ENCODE measurements at regions not wholly inside any gene's neighbourhood (a gene's known extent, or its start where the extent isn't known, plus 50 kb on each side); places are given as distances from the start of the nearest gene placed in this dataset.

GRCh38 chr18:30623401-30624065, 419.0 kb downstream of the DSC3 start:
- no peak for TF ChIP-seq CTCF (IDR thresholded peaks at IDR 0.05)

GRCh38 chr18:30622635-30623034, 419.9 kb downstream of the DSC3 start:
- DNase-seq: no peak
- Histone ChIP-seq H3K36me3 (ENCODE audit: low read depth) (no peaks in the 10 kb centered on the region), H3K9me3 (no peaks in the 10 kb centered on the region), H3K4me3 (no peak overlapping the region), H3K4me1 (ENCODE audit: low read depth) (no peaks in the 10 kb centered on the region)
- intact Hi-C loops (cut with DNase I, micrococcal nuclease): no loop called here
- no peak for ATAC-seq
- no peak for TF ChIP-seq CTCF (IDR thresholded peaks at IDR 0.05)

More at GRCh38 chr18:30623401-30624065, 419.0 kb downstream of the DSC3 start:
- intact Hi-C loops (cut with DNase I, micrococcal nuclease): no loop called here
- ATAC-seq (no peak), DNase-seq (no peak)
- Histone ChIP-seq H3K36me3 (ENCODE audit: low read depth) (no peaks in the 10 kb centered on the region), H3K4me3 (no peak overlapping the region), H3K9me3 (no peaks in the 10 kb centered on the region), H3K4me1 (ENCODE audit: low read depth) (no peaks in the 10 kb centered on the region)

- Histone ChIP-seq H3K9me3 (no peaks in the 10 kb centered on the region), H3K4me3 (no peak overlapping the region), H3K4me1 (ENCODE audit: low read depth) (no peaks in the 10 kb centered on the region), H3K36me3 (ENCODE audit: low read depth) (no peaks in the 10 kb centered on the region)
- DNase-seq (no peak), ATAC-seq (no peak)
- intact Hi-C loops (cut with DNase I, micrococcal nuclease): no loop called here
- TF ChIP-seq CTCF (IDR thresholded peaks at IDR 0.05): no peak
Measured at GRCh38 chr18:30622104-30622503, 420.4 kb downstream of the DSC3 start.

GRCh38 chr18:30618567-30618966, 424.0 kb downstream of the DSC3 start:
- DNase-seq (no peak), ATAC-seq (no peak)
- no peak for TF ChIP-seq CTCF (IDR thresholded peaks at IDR 0.05)
- Histone ChIP-seq H3K4me1 (ENCODE audit: low read depth) (no peaks in the 10 kb centered on the region), H3K9me3 (no peaks in the 10 kb centered on the region), H3K4me3 (no peak overlapping the region), H3K36me3 (ENCODE audit: low read depth) (no peaks in the 10 kb centered on the region)
- intact Hi-C loops (cut with DNase I, micrococcal nuclease): no loop called here

- ATAC-seq (no peak), DNase-seq (no peak)
- Histone ChIP-seq H3K36me3 (ENCODE audit: low read depth) (no peaks in the 10 kb centered on the region), H3K4me3 (no peak overlapping the region), H3K4me1 (ENCODE audit: low read depth) (no peaks in the 10 kb centered on the region), H3K9me3 (no peaks in the 10 kb centered on the region)
- intact Hi-C loops (cut with DNase I, micrococcal nuclease): no loop called here
- no peak for TF ChIP-seq CTCF (IDR thresholded peaks at IDR 0.05)
Measured at GRCh38 chr18:30616414-30616813, 426.1 kb downstream of the DSC3 start.

- TF ChIP-seq CTCF (IDR thresholded peaks at IDR 0.05): no peak
- no peaks in the 10 kb centered on the region for H3K9me3 ChIP-seq
- intact Hi-C loops (cut with DNase I, micrococcal nuclease): no loop called here
- ATAC-seq: no peak
- no peak overlapping the region for H3K4me3 ChIP-seq
- DNase-seq: no peak
- no peaks in the 10 kb centered on the region for H3K4me1 ChIP-seq (ENCODE audit: low read depth)
- H3K36me3 ChIP-seq (ENCODE audit: low read depth): no peaks in the 10 kb centered on the region
Measured at GRCh38 chr18:30613467-30613801, 429.1 kb downstream of the DSC3 start.

All from mucosa of descending colon (tissue), 3 donors.